ENCODE measurements at regions not wholly inside any gene's neighbourhood (a gene's known extent, or its start where the extent isn't known, plus 50 kb on each side); places are given as distances from the start of the nearest gene placed in this dataset.

DNA sequence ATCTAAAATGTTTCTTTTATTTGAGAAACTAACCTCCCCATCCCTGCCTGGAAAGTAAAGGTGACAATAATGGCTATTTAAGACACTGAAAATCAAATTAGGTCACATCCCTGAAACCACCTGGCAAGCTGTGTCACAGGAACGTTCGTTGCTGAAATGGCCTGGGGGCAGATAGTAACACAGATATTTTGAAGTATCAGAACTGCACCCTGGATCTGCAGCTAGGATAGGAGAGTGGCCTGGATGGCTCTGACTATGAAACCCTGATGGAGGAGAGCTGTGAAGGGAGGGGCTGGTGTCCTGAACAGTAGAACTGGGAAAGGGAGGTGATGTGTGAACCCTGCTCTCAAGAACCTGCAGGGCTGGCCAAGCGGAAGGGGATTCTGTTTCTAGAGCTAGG, 648.3 kb upstream of the CFAP20DC start:
- DNase-seq: no peak

- DNase-seq: no peak
Observed at GRCh38 chr3:59696783-59697182, 647.0 kb upstream of the CFAP20DC start.

- no peak for DNase-seq
Observed at GRCh38 chr3:59695860-59696259, 646.0 kb upstream of the CFAP20DC start.

GRCh38 chr3:59692117-59692516, 642.3 kb upstream of the CFAP20DC start:
- DNase-seq: no peak

DNA sequence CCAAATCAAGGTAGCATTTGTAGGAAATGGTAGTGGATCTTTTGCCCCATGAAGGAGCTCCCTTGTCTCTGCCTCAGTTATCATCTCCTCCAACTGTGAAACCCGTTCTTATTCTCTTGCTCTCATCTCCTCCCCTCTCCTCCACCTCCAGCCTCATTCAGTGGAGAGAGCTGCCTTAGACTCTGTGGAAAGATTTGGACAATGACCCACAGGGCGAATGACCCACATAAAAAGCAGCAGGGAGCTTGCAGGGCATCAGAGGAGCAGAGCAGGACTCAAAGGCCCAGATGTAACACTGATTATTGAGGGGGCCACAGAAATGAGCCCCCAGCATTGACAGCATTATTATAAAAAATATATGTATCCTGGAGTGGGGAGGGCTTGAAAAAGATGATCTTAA, 641.1 kb upstream of the CFAP20DC start:
- no peak for DNase-seq

- no peak for DNase-seq
Observed at GRCh38 chr3:59688636-59689035, 638.8 kb upstream of the CFAP20DC start.

DNA sequence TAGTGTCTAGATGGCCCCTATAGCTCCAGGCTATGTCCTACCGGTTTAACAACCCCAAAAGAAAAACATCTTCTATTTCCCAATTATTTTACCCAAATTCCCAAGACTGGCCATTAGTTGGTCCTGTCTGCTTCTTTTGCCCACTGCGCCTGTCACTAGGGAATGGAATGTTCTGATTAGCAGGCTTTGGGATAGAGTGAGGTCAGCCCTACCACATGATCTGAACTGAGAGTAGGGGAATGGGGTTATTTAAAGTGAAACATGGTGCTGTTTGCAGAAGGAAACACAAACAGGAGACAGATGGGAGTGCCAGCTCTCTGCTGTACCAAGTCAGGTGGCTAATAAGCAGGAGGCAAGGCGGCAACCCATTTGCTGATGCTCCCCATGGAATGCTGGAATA, 635.6 kb upstream of the CFAP20DC start:
- DNase-seq: no peak

DNA sequence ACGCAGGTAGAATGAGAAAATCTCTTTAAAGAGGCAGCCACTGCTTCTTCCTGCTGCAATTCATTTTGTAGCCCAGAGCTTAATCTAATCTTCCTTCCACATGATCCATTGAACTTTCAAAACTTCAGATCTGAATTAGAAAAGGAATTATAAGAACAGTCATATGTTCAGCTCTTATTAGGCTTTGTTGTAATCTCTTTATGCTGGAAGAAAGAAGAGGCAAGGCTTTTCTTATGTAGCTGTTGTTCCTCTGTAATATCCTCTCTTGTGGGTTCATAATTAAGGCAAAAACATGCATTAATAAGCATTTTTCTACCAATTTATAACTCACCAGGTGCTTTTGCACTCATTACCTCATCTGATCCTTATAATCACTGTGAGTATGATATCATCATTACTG, 634.9 kb upstream of the CFAP20DC start:
- no peak for DNase-seq

GRCh38 chr3:59680919-59681318, 631.1 kb upstream of the CFAP20DC start:
- no peak for DNase-seq

- DNase-seq: no peak
Observed at GRCh38 chr3:59677747-59678702, 628.2 kb upstream of the CFAP20DC start.

DNA sequence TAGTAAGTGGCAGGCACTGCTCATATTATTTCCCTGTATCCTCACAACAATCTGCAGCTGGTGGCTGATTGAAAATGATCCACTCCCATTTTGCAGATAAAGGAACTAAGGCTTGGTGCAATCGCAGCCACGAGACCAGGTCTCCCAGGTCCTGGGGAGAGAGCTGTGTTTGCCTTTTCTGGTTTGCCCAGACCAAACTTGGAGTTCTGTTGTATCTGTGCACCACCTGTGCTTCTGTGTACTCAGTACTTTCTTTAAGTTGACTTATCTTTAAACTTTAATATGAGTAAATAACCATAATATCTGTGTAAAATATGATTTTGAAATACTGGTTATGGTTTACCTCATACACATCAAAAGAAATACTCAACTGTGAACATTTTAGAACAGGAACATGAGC, 625.7 kb upstream of the CFAP20DC start:
- no peak for DNase-seq

GRCh38 chr3:59663076-59663850, 613.4 kb upstream of the CFAP20DC start:
- DNase-seq: no peak

- no peak for DNase-seq
Observed at GRCh38 chr3:59660852-59661625, 611.2 kb upstream of the CFAP20DC start.

DNA sequence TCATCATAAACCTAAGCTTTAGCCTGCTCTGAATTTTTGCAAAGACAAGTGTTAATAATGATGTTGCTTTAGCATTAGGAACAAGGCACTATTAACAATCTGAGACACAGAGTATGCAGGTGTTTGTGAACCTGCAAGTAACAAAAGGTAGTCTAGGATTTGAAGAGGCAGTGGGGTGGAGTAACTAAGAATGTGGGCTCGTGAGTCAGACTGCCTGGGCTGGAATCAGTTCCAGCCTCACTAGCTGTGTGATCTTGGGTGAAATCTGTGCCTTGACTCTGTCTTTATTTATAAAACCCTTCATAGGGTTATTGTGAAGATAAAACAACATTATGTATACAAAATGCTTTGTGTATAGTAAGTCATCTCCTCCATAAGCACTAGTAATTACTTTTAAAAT, 610.6 kb upstream of the CFAP20DC start:
- no peak for DNase-seq

- DNase-seq: no peak
Observed at GRCh38 chr3:59659755-59660154, 609.9 kb upstream of the CFAP20DC start.

- no peak for DNase-seq
Observed at GRCh38 chr3:59658866-59659265, 609.0 kb upstream of the CFAP20DC start.

DNA sequence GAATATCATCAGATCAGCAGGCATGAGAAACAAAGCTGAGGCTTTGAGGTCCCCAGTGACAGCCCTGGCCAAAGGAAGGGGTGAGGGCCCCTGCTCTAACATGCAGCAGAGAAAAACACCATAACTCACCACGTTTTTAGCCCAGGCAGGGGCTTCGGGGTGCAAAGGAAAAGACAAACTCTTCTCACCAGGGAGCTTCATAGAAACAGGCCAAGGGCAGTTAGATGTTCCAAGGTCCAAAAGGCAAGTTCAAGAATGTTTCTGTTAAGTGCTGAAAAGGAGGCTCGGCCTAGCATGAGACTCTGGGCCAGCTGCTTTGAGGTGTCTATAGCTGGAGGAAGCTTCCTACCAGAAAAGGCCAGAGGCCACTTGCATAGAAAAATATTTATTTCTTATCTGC, 608.4 kb upstream of the CFAP20DC start:
- no peak for DNase-seq

- no peak for DNase-seq
Observed at GRCh38 chr3:59655418-59656015, 605.7 kb upstream of the CFAP20DC start.

GRCh38 chr3:59654480-59655417, 604.9 kb upstream of the CFAP20DC start:
- DNase-seq: no peak

GRCh38 chr3:59654123-59654479, 604.3 kb upstream of the CFAP20DC start:
- no peak for DNase-seq

- no peak for DNase-seq
Observed at GRCh38 chr3:59653405-59654122, 603.7 kb upstream of the CFAP20DC start.

All from activated naive CD4-positive, alpha-beta T cell treated with anti-CD3 and anti-CD28 coated beads, Interleukin-2, amount 50 U/mL, for 16 hours (primary cell).